K562 (cell line): ENCODE measurements at regions not wholly inside any gene's neighbourhood (a gene's known extent, or its start where the extent isn't known, plus 50 kb on each side); places are given as distances from the start of the nearest gene placed in this dataset.
"Not testable (repeated sequence)": the region's sequence is repeated elsewhere in the genome, so short reads cannot be mapped to it uniquely, and the experiment has no call there.

ENCODE experiments used
- ATAC-seq: fragments of 200-7000 bp; cut with Tn5 transposase; 3 replicates; pipeline ENCODE4 v1.9.1; 2020; ENCODE audit warnings: moderate library complexity
- BruUV-seq: library from RNA; stranded (reverse); fragments of 400-500 nt; replicated peaks from 2 replicates; lab custom pipeline; 2021; lab: Mats Ljungman, UMichigan
- CTCF ChIA-PET: fragments of 300-600 bp; formaldehyde crosslinking; extraction: SDS; loops from one replicate; lab custom pipeline; 2021; ENCODE audit warnings: low intra/inter-chr PET ratio; lab: Yijun Ruan, JAX
- POLR2A ChIA-PET: fragments of 300-600, 350-650 bp; sonication (Branson Sonifier 250); formaldehyde crosslinking; extraction: SDS; loops from one replicate; lab custom pipeline; 2021; ENCODE audit warnings: antibody characterized with exemption, inconsistent platforms; lab: Yijun Ruan, JAX
- DNase-seq, 4 experiments: peaks; one replicate each; pipeline versions ENCODE4 v3.0.0 to v3.0.0-alpha.2; 2011 to 2018; ENCODE audit warnings: low spot score in 3 of 4, mixed read lengths in 3 of 4; ENCODE audit errors: extremely low read depth in 1 of 4
- FAIRE-seq: peaks from 2 replicates; lab custom pipeline; 2011; peaks lifted over from hg19 to GRCh38; lab: Jason Lieb, UNC
- H2AFZ ChIP-seq: 2 replicates; pipeline ENCODE4 v1.6.0; 2011; ENCODE audit warnings: low read depth, low read length, control low read depth, inconsistent platforms
- H3K27ac ChIP-seq: fragments of 200-600 bp; 3 replicates; pipeline ENCODE4 v1.8.0; 2011; ENCODE audit warnings: low read depth, mild to moderate bottlenecking, control low read depth, inconsistent platforms, low read length, moderate library complexity, mixed read lengths; ENCODE audit errors: extremely low read depth
- H3K27me3 ChIP-seq, 2 experiments: fragments of 300-600 bp in 1 of 2; 2 replicates in 1 of 2; 3 replicates in 1 of 2; pipeline versions ENCODE4 v1.6.0 to v1.8.0; 2011; ENCODE audit warnings: inconsistent platforms in 2 of 2, low read length in 2 of 2, mild to moderate bottlenecking in 1 of 2, mixed read lengths in 1 of 2, moderate library complexity in 1 of 2; ENCODE audit not compliant: control insufficient read depth in 2 of 2, insufficient read depth in 2 of 2
- H3K36me3 ChIP-seq: fragments of 300-600 bp; 3 replicates; pipeline ENCODE4 v1.8.0; 2011; ENCODE audit warnings: mild to moderate bottlenecking, low read length, inconsistent platforms; ENCODE audit not compliant: control insufficient read depth, insufficient read depth
- H3K4me1 ChIP-seq, 2 experiments: fragments of 200-600 bp in 1 of 2; replicated peaks in 1 of 2; 2 replicates in 1 of 2; 3 replicates in 1 of 2; pipeline versions ENCODE4 v1.5.1 to v1.8.0; 2011; ENCODE audit warnings: inconsistent platforms in 2 of 2, low read length in 2 of 2, mild to moderate bottlenecking in 1 of 2, mixed read lengths in 1 of 2, moderate library complexity in 1 of 2; ENCODE audit not compliant: control insufficient read depth in 2 of 2, insufficient read depth in 2 of 2
- H3K4me2 ChIP-seq: 2 replicates; pipeline ENCODE4 v1.6.1; 2011; ENCODE audit warnings: low read length, control low read depth, inconsistent platforms, mixed read lengths; ENCODE audit not compliant: insufficient read depth
- H3K4me3 ChIP-seq: fragments of 200-600 bp; sonication (generic), shearing (Covaris generic); 2 replicates; pipeline ENCODE4 v1.5.1; 2016; ENCODE audit warnings: control low read depth, inconsistent platforms
- H3K79me2 ChIP-seq: fragments of 200-600 bp; 3 replicates; pipeline ENCODE4 v1.8.0; 2011; ENCODE audit warnings: low read length, inconsistent platforms; ENCODE audit not compliant: control insufficient read depth, insufficient read depth
- H3K9ac ChIP-seq, 2 experiments: 2 replicates each; pipeline versions ENCODE4 v1.6.0 to v1.6.1; 2011; ENCODE audit warnings: low read depth in 2 of 2, low read length in 2 of 2, control low read depth in 1 of 2, inconsistent platforms in 1 of 2, mild to moderate bottlenecking in 1 of 2, mixed read lengths in 1 of 2; ENCODE audit not compliant: insufficient read depth in 1 of 2
- H3K9me1 ChIP-seq: one replicate; pipeline ENCODE4 v1.6.0; 2011; ENCODE audit warnings: inconsistent platforms, mild to moderate bottlenecking, low read length, moderate library complexity; ENCODE audit not compliant: control insufficient read depth, insufficient read depth
- H3K9me3 ChIP-seq: replicated peaks from 2 replicates; pipeline ENCODE4 v1.5.1; 2011; ENCODE audit warnings: low read depth, low read length, inconsistent platforms; ENCODE audit not compliant: control insufficient read depth, insufficient read depth
- H4K20me1 ChIP-seq: replicated peaks from 2 replicates; pipeline ENCODE4 v1.6.1; 2011; ENCODE audit warnings: low read length, inconsistent platforms, mixed read lengths; ENCODE audit not compliant: control insufficient read depth, insufficient read depth
- CHD4 ChIP-seq: fragments of 200-600 bp; sonication (generic); IDR thresholded peaks from 3 replicates; pipeline ENCODE4 v1.6.1; 2012; ENCODE audit warnings: low read depth, mild to moderate bottlenecking, mixed read lengths, low read length, inconsistent platforms; ENCODE audit not compliant: insufficient read depth, insufficient replicate concordance, poor library complexity, severe bottlenecking
- ELF1 ChIP-seq: fragments of 200-800 bp; sonication (Bioruptor generic); IDR thresholded peaks from 2 replicates; pipeline ENCODE4 v1.6.1; 2016; ENCODE audit warnings: missing genetic modification characterization, missing compliant biosample characterization
- HBP1 ChIP-seq: fragments of 450-650 bp; formaldehyde crosslinking; IDR thresholded peaks from 2 replicates; pipeline ENCODE4 v1.4.0; 2022; ENCODE audit warnings: missing genetic modification characterization
- NR2C2 ChIP-seq, 2 experiments: fragments of 200-800 bp in 1 of 2; sonication (Bioruptor generic) in 1 of 2; sonication (generic) in 1 of 2; formaldehyde crosslinking in 1 of 2; IDR thresholded peaks; 2 replicates each; pipeline versions ENCODE4 v1.6.1 to v1.8.0; 2016 to 2022; ENCODE audit warnings: mild to moderate bottlenecking in 1 of 2, missing compliant biosample characterization in 1 of 2, missing genetic modification characterization in 1 of 2, missing genetic modification reagents in 1 of 2
- PTBP1 ChIP-seq: fragments of 200-400 bp; formaldehyde crosslinking; IDR thresholded peaks from 2 replicates; pipeline ENCODE4 v1.6.1; 2017; ENCODE audit warnings: low read depth, low read length
- RUNX1 ChIP-seq: sonication (generic); IDR thresholded peaks from 2 replicates; pipeline ENCODE4 v1.6.1; 2016; ENCODE audit warnings: antibody characterized with exemption, low read depth
- XRCC3 ChIP-seq: fragments of 450-650 bp; IDR thresholded peaks from 2 replicates; pipeline ENCODE4 v1.6.1; 2017; ENCODE audit warnings: mild to moderate bottlenecking, moderate library complexity
- ZNF165 ChIP-seq: fragments of 250-450 bp; sonication (Bioruptor Pico); IDR thresholded peaks from 2 replicates; pipeline ENCODE4 v1.4.0; 2020; ENCODE audit warnings: borderline replicate concordance
- ZNF347 ChIP-seq: fragments of 450-650 bp; formaldehyde crosslinking; IDR thresholded peaks from 2 replicates; pipeline ENCODE4 v1.4.0; 2020; ENCODE audit warnings: low read depth, mild to moderate bottlenecking, moderate library complexity
- ZNF77 ChIP-seq: fragments of 250-450 bp; sonication (Bioruptor Pico); IDR thresholded peaks from 2 replicates; pipeline ENCODE4 v1.5.0; 2020
- WGBS: fragments of 100-300 bp; shearing (Covaris generic); methylation state at CpG from one replicate; pipeline ENCODE4 v1.1.6; 2016; ENCODE audit warnings: low coverage, mixed read lengths; ENCODE audit not compliant: insufficient coverage; ENCODE audit errors: missing lambda C conversion rate; 5-methylcytosine and 5-hydroxymethylcytosine counted together
- in situ Hi-C: fragments of 300-500 bp; cut with MboI; formaldehyde crosslinking; loops from 4 replicates; pipeline ENCODE4 v1.15.0; 2018; ENCODE audit warnings: inconsistent platforms, mixed read lengths
- intact Hi-C: fragments of 100-400 bp; cut with micrococcal nuclease; formaldehyde crosslinking; loops from 2 replicates; pipeline ENCODE4 v1.14.2; 2022
- TF ChIP-seq, protein P1 (sequence below): conservative IDR thresholded peaks from 2 replicates; pipeline ENCODE4 v1.6.1; 2011; ENCODE audit warnings: low read depth, mild to moderate bottlenecking, low read length; ENCODE audit not compliant: control insufficient read depth
- TF ChIP-seq, protein P2 (sequence below): IDR thresholded peaks from 3 replicates; pipeline ENCODE4 v1.6.1; 2011; ENCODE audit warnings: borderline replicate concordance, mild to moderate bottlenecking; ENCODE audit not compliant: insufficient read length, insufficient read depth

DNA sequence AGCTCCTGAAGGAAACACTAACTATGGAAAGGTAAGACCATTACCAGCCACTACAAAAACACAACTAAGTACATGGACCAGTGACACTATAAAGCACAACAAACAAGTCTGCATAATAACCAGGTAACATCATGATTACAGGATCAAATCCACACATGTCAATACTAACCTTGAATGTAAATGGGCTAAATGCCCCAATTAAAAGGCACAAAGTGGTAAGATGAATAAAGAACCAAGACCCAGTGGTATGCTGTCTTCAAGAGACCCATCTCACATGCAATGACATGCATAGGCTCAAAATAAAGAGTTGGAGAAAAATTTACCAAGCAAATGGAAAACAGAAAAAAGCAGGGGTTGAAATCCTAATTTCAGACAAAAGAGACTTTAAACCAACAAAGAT is 261.8 kb downstream of the RAP2B start:
- H2AFZ ChIP-seq, BruUV-seq, FAIRE-seq, H4K20me1 ChIP-seq, H3K4me3 ChIP-seq, H3K9me1 ChIP-seq, H3K36me3 ChIP-seq, CTCF ChIA-PET, H3K27ac ChIP-seq, H3K9ac ChIP-seq, H3K4me2 ChIP-seq, H3K4me1 ChIP-seq, ATAC-seq, H3K79me2 ChIP-seq, H3K9me3 ChIP-seq, in situ Hi-C loops, DNase-seq, intact Hi-C loops, H3K27me3 ChIP-seq: not testable (repeated sequence)
- POLR2A ChIA-PET: interaction anchor here (0.7 kb wide), 1 partner anchor 52 kb away, joined by 4 read pairs; no protein-coding TSS in a partner anchor

DNA sequence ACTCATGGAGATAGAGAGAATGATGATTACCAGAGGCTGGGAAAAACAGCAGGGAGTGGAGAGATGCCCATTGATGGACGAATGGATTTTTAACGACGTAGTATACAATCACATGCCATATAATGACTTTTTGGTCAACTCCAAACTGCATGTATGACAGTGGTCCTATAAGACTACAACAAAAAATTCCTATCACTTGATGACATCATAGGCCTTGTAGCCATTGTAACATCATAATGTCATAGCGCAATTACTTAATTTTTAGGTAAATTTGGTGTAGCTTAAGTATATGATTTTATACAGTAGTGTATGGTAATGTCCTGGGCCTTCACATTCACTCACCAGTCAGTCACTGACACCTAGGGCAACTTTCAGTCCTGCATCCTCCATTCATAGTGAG is 264.3 kb downstream of the RAP2B start:
- WGBS: 1% methylated on average over 4 of the region's 4 CpGs
- intact Hi-C loops: no loop called here
- TF ChIP-seq CHD4 (no peak), RUNX1 (no peak), NR2C2 (CRISPR knock-in tag; IDR thresholded peaks at IDR 0.05) (no peak), NR2C2 (tag; IDR thresholded peaks at IDR 0.05) (no peak), XRCC3 (no peak), ZNF347 (no peak), PTBP1 (no peak), HBP1 (CRISPR knock-in tag) (no peak), ELF1 (tag) (no peak), ZNF165 (CRISPR knock-in tag) (no peak), ZNF77 (no peak)
- TF ChIP-seq, protein P1, sequence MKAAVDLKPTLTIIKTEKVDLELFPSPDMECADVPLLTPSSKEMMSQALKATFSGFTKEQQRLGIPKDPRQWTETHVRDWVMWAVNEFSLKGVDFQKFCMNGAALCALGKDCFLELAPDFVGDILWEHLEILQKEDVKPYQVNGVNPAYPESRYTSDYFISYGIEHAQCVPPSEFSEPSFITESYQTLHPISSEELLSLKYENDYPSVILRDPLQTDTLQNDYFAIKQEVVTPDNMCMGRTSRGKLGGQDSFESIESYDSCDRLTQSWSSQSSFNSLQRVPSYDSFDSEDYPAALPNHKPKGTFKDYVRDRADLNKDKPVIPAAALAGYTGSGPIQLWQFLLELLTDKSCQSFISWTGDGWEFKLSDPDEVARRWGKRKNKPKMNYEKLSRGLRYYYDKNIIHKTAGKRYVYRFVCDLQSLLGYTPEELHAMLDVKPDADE: no peak
- TF ChIP-seq, protein P2, sequence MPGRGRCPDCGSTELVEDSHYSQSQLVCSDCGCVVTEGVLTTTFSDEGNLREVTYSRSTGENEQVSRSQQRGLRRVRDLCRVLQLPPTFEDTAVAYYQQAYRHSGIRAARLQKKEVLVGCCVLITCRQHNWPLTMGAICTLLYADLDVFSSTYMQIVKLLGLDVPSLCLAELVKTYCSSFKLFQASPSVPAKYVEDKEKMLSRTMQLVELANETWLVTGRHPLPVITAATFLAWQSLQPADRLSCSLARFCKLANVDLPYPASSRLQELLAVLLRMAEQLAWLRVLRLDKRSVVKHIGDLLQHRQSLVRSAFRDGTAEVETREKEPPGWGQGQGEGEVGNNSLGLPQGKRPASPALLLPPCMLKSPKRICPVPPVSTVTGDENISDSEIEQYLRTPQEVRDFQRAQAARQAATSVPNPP: no peak

More for the DNA sequence above, 264.3 kb downstream of the RAP2B start:
- in situ Hi-C loops: no loop called here
- no TSS peak for BruUV-seq
- no peak overlapping the region for H3K27ac ChIP-seq
- CTCF ChIA-PET: no interaction called here
- no peaks in the 10 kb centered on the region for H3K9me3 ChIP-seq
- no peak overlapping the region for H3K9ac ChIP-seq
- H3K27me3 ChIP-seq: peaks cover 0 to 4% of the 10 kb centered on the region in 2 experiments; a peak in 1 of 5 replicates
- no peaks in the 10 kb centered on the region for H3K9me1 ChIP-seq
- POLR2A ChIA-PET: no interaction called here
- no peak overlapping the region for H3K4me2 ChIP-seq
- H3K36me3 ChIP-seq: no peaks in the 10 kb centered on the region
- no peak for ATAC-seq
- H3K4me1 ChIP-seq: no peaks in the 10 kb centered on the region
- no peak overlapping the region for H2AFZ ChIP-seq
- FAIRE-seq: no peak
- no peaks in the 10 kb centered on the region for H4K20me1 ChIP-seq
- DNase-seq: no peak
- no peaks in the 10 kb centered on the region for H3K79me2 ChIP-seq
- H3K4me3 ChIP-seq: no peak overlapping the region
